ENCODE measurements at regions not wholly inside any gene's neighbourhood (a gene's known extent, or its start where the extent isn't known, plus 50 kb on each side); places are given as distances from the start of the nearest gene placed in this dataset.

DNA sequence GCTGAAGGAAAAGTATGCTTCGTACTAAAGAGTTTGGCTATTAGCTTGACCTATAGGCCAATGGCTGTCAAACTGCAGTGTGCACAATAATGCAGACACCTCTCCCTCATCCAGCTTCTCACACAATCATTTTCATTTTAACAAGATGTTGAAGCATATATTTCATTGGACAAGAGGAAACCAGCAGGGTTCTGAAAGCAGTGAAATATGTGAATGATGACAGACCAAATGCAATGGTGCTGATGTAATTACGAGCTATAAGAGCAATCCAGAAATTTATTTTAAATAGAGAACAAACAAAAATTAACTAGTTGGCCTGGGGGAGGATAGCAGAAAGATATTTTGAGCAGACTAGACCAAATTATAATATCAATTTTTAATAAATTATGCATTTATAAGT, 331.5 kb upstream of the AKR1E2 start:
- ChIA-PET POLR2A (ENCODE audit: unreplicated experiment) (no interaction called here), CTCF (no interaction called here)
- no peaks in the 10 kb centered on the region for H3F3A ChIP-seq (ENCODE audit: low read length, unreplicated experiment)

DNA sequence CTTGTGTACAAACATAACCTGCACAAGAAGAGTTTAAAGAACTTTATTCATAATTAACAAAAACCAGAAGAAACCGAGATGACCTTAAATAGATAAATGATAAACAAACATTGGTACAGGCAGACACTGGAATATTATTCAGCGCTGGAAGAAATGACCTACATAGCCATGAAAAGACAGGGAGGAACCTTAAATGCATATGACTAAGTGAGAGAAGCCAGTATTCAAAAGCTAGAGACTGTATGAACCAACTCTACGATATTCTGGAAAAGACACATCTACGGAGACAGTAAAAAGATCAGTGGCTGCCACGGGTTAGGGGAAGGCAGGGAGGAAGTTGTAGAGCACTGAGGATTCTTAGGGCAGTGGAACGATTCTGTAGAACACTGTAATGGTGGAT, 333.8 kb upstream of the AKR1E2 start:
- Histone ChIP-seq H4K20me1 (ENCODE audit: low read length) (no peaks in the 10 kb centered on the region), H3F3A (ENCODE audit: low read length, unreplicated experiment) (no peaks in the 10 kb centered on the region), H3K79me2 (ENCODE audit: low read length) (no peaks in the 10 kb centered on the region), H3K27me3 (ENCODE audit: low read length) (no peaks in the 10 kb centered on the region), H3K4me2 (ENCODE audit: low read length) (no peak overlapping the region), H2AFZ (ENCODE audit: low read length) (no peak overlapping the region), H3K9ac (ENCODE audit: low read length) (no peak overlapping the region), H3K4me1 (ENCODE audit: insufficient read depth, low read length) (no peaks in the 10 kb centered on the region), H3K36me3 (ENCODE audit: low read depth, low read length) (no peaks in the 10 kb centered on the region), H3K9me2 (replicated peaks; ENCODE audit: low read length) (no peaks in the 10 kb centered on the region), H3K27ac (ENCODE audit: low read length) (no peak overlapping the region), H3K9me3 (ENCODE audit: low read length) (no peaks in the 10 kb centered on the region), H3K4me3 (ENCODE audit: low read length) (no peak overlapping the region)
- TF ChIP-seq EZH2phosphoT487 (IDR thresholded peaks at IDR 0.05; ENCODE audit: borderline replicate concordance, low read length) (no peak), EZH2 (IDR thresholded peaks at IDR 0.05; ENCODE audit: low read length, unreplicated experiment) (no peak), CTCF (conservative IDR thresholded peaks at IDR 0.05; ENCODE audit: low read depth, low read length) (no peak)
- CTCF ChIA-PET: no interaction called here
- POLR2A ChIA-PET (ENCODE audit: unreplicated experiment): no interaction called here
- DNase-seq: no peak
- ATAC-seq: no peak
- intact Hi-C loops (cut with micrococcal nuclease): no loop called here
- BruUV-seq (replicated peaks): no TSS peak

More for the DNA sequence above, 331.5 kb upstream of the AKR1E2 start:
- H3K4me3 ChIP-seq (ENCODE audit: low read length): no peak overlapping the region
- DNase-seq (no peak), ATAC-seq (no peak)
- H3K36me3 ChIP-seq (ENCODE audit: low read depth, low read length): no peaks in the 10 kb centered on the region
- H3K4me2 ChIP-seq (ENCODE audit: low read length): no peak overlapping the region
- no peaks in the 10 kb centered on the region for H4K20me1 ChIP-seq (ENCODE audit: low read length)
- H3K9me2 ChIP-seq (replicated peaks; ENCODE audit: low read length): no peaks in the 10 kb centered on the region
- no TSS peak for BruUV-seq (replicated peaks)
- no peaks in the 10 kb centered on the region for H3K9me3 ChIP-seq (ENCODE audit: low read length)
- intact Hi-C loops (cut with micrococcal nuclease): no loop called here
- no peak overlapping the region for H3K9ac ChIP-seq (ENCODE audit: low read length)
- H3K27me3 ChIP-seq (ENCODE audit: low read length): no peaks in the 10 kb centered on the region
- TF ChIP-seq EZH2phosphoT487 (IDR thresholded peaks at IDR 0.05; ENCODE audit: borderline replicate concordance, low read length): no peak
- no peak overlapping the region for H3K27ac ChIP-seq (ENCODE audit: low read length)
- no peaks in the 10 kb centered on the region for H3K79me2 ChIP-seq (ENCODE audit: low read length)
- H3K4me1 ChIP-seq (ENCODE audit: insufficient read depth, low read length): peaks cover 8% of the 10 kb centered on the region
- H2AFZ ChIP-seq (ENCODE audit: low read length): no peak overlapping the region

DNA sequence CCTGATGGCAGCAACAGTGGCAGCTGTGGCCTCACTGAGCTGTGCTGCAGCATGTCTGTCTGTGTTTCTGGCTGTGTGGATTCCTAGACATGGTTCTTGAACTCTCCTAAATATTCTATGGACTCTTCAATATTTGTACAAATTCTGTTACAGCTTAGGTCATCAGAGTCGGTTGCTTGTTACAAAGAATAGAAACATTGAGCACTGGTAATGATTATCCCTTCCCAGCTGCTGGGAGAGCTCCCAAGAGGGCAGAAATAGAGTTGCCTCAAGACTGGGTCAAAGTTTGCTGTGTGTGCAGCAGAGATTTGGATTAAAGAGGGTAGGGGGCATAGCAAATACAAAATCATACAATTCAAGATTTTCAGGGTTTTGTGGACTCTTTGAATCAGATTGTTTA, 337.1 kb upstream of the AKR1E2 start:
- ChIA-PET CTCF (no interaction called here), POLR2A (ENCODE audit: unreplicated experiment) (no interaction called here)
- intact Hi-C loops (cut with micrococcal nuclease): no loop called here
- Histone ChIP-seq H3K4me2 (ENCODE audit: low read length) (no peak overlapping the region), H3K9me3 (ENCODE audit: low read length) (no peaks in the 10 kb centered on the region), H3K27me3 (ENCODE audit: low read length) (no peaks in the 10 kb centered on the region), H3K79me2 (ENCODE audit: low read length) (no peaks in the 10 kb centered on the region), H3K4me1 (ENCODE audit: insufficient read depth, low read length) (no peaks in the 10 kb centered on the region), H3K36me3 (ENCODE audit: low read depth, low read length) (no peaks in the 10 kb centered on the region), H3K27ac (ENCODE audit: low read length) (no peak overlapping the region), H2AFZ (ENCODE audit: low read length) (no peak overlapping the region), H4K20me1 (ENCODE audit: low read length) (no peaks in the 10 kb centered on the region), H3F3A (ENCODE audit: low read length, unreplicated experiment) (no peaks in the 10 kb centered on the region), H3K9me2 (replicated peaks; ENCODE audit: low read length) (no peaks in the 10 kb centered on the region), H3K4me3 (ENCODE audit: low read length) (no peak overlapping the region), H3K9ac (ENCODE audit: low read length) (no peak overlapping the region)
- no TSS peak for BruUV-seq (replicated peaks)
- ATAC-seq: no peak
- no peak for DNase-seq
- no peak for TF ChIP-seq CTCF (conservative IDR thresholded peaks at IDR 0.05; ENCODE audit: low read depth, low read length)
- no peak for TF ChIP-seq EZH2phosphoT487 (IDR thresholded peaks at IDR 0.05; ENCODE audit: borderline replicate concordance, low read length)
- TF ChIP-seq EZH2 (IDR thresholded peaks at IDR 0.05; ENCODE audit: low read length, unreplicated experiment): no peak

Measured in PC-3 (cell line).